ENCODE measurements at regions not wholly inside any gene's neighbourhood (a gene's known extent, or its start where the extent isn't known, plus 50 kb on each side); places are given as distances from the start of the nearest gene placed in this dataset.

- TF ChIP-seq CTCF (IDR thresholded peaks at IDR 0.05; ENCODE audit: borderline replicate concordance, extremely low read depth, low read length, poor library complexity, severe bottlenecking) (no peak), EZH2 (IDR thresholded peaks at IDR 0.05; ENCODE audit: borderline replicate concordance, low read depth, low read length, severe bottlenecking) (no peak)
Measured at GRCh38 chr1:72693376-72693775, 411.0 kb upstream of the NEGR1 start.
